HG02678 (cell line): ENCODE measurements at regions not wholly inside any gene's neighbourhood (a gene's known extent, or its start where the extent isn't known, plus 50 kb on each side); places are given as distances from the start of the nearest gene placed in this dataset.

Experiments
- ATAC-seq: cut with Tn5 transposase; IDR thresholded peaks from one replicate; pipeline ENCODE4 v1.9.1; 2021; ENCODE audit warnings: mild to moderate bottlenecking, moderate library complexity; ENCODE audit not compliant: unreplicated experiment

- no peak for ATAC-seq
Measured at GRCh38 chr5:89513299-89514044, 630.5 kb upstream of the MEF2C start.

- ATAC-seq: no peak
Measured at GRCh38 chr5:89504051-89504450, 621.1 kb upstream of the MEF2C start.

GRCh38 chr5:89499787-89500186, 616.8 kb upstream of the MEF2C start:
- no peak for ATAC-seq

- ATAC-seq: no peak
Measured at GRCh38 chr5:89498699-89499098, 615.7 kb upstream of the MEF2C start.

- no peak for ATAC-seq
Measured at GRCh38 chr5:89493414-89493813, 610.4 kb upstream of the MEF2C start.

GRCh38 chr5:89484962-89485361, 602.0 kb upstream of the MEF2C start:
- ATAC-seq: no peak

GRCh38 chr5:89480406-89481007, 597.5 kb upstream of the MEF2C start:
- no peak for ATAC-seq

GRCh38 chr5:89478851-89479250, 595.9 kb upstream of the MEF2C start:
- ATAC-seq: no peak

- no peak for ATAC-seq
Measured at GRCh38 chr5:89473196-89473595, 590.2 kb upstream of the MEF2C start.

- ATAC-seq: no peak
Measured at GRCh38 chr5:89471541-89471940, 588.6 kb upstream of the MEF2C start.

GRCh38 chr5:89471115-89471514, 588.1 kb upstream of the MEF2C start:
- no peak for ATAC-seq

GRCh38 chr5:89470658-89471057, 587.7 kb upstream of the MEF2C start:
- ATAC-seq: no peak

- no peak for ATAC-seq
Measured at GRCh38 chr5:89458332-89458656, 575.3 kb upstream of the MEF2C start.

- no peak for ATAC-seq
Measured at GRCh38 chr5:89457411-89458331, 574.7 kb upstream of the MEF2C start.

- peak; percentile 62 for ATAC-seq
Measured at GRCh38 chr5:89452081-89452480, 569.1 kb upstream of the MEF2C start.

- no peak for ATAC-seq
Measured at GRCh38 chr5:89451263-89451662, 568.3 kb upstream of the MEF2C start.

GRCh38 chr5:89450149-89450538, 567.2 kb upstream of the MEF2C start:
- ATAC-seq: no peak

GRCh38 chr5:89449392-89450148, 566.6 kb upstream of the MEF2C start:
- ATAC-seq: no peak

GRCh38 chr5:89447027-89447426, 564.0 kb upstream of the MEF2C start:
- no peak for ATAC-seq

- ATAC-seq: no peak
Measured at GRCh38 chr5:89445106-89445745, 562.2 kb upstream of the MEF2C start.

GRCh38 chr5:89444088-89444487, 561.1 kb upstream of the MEF2C start:
- ATAC-seq: no peak
